HG03066 (cell line): ENCODE measurements at regions not wholly inside any gene's neighbourhood (a gene's known extent, or its start where the extent isn't known, plus 50 kb on each side); places are given as distances from the start of the nearest gene placed in this dataset.
"Not testable (repeated sequence)": the region's sequence is repeated elsewhere in the genome, so short reads cannot be mapped to it uniquely, and the experiment has no call there.

Experiments used
- ATAC-seq: cut with Tn5 transposase; IDR thresholded peaks from one replicate; pipeline ENCODE4 v1.9.1; 2021; ENCODE audit warnings: low read depth; ENCODE audit not compliant: unreplicated experiment

- no peak for ATAC-seq
Measured at GRCh38 chr2:191476901-191477300, 201.0 kb upstream of the NABP1 start.

GRCh38 chr2:191478799-191479679 is 198.9 kb upstream of the NABP1 start:
- no peak for ATAC-seq

GRCh38 chr2:191479680-191480023 is 198.3 kb upstream of the NABP1 start:
- no peak for ATAC-seq

GRCh38 chr2:191481305-191482070 is 196.4 kb upstream of the NABP1 start:
- no peak for ATAC-seq

- no peak for ATAC-seq
Measured at GRCh38 chr2:191483117-191483516, 194.8 kb upstream of the NABP1 start.

GRCh38 chr2:191486584-191487320 is 191.2 kb upstream of the NABP1 start:
- no peak for ATAC-seq

- ATAC-seq: no peak
Measured at GRCh38 chr2:191488135-191488534, 189.8 kb upstream of the NABP1 start.

- ATAC-seq: no peak
Measured at GRCh38 chr2:191489177-191489576, 188.8 kb upstream of the NABP1 start.

GRCh38 chr2:191496838-191497237 is 181.1 kb upstream of the NABP1 start:
- ATAC-seq: no peak

- no peak for ATAC-seq
Measured at GRCh38 chr2:191497822-191498221, 180.1 kb upstream of the NABP1 start.

GRCh38 chr2:191499050-191499449 is 178.9 kb upstream of the NABP1 start:
- ATAC-seq: no peak

GRCh38 chr2:191499874-191500565 is 177.9 kb upstream of the NABP1 start:
- no peak for ATAC-seq

- no peak for ATAC-seq
Measured at GRCh38 chr2:191500566-191500883, 177.4 kb upstream of the NABP1 start.

GRCh38 chr2:191500884-191501560 is 176.9 kb upstream of the NABP1 start:
- ATAC-seq: no peak

- ATAC-seq: no peak
Measured at GRCh38 chr2:191501561-191502168, 176.3 kb upstream of the NABP1 start.

GRCh38 chr2:191506515-191506914 is 171.4 kb upstream of the NABP1 start:
- no peak for ATAC-seq

- not testable (repeated sequence) for ATAC-seq
Measured at GRCh38 chr2:191507252-191507853, 170.6 kb upstream of the NABP1 start.

- no peak for ATAC-seq
Measured at GRCh38 chr2:191508738-191509137, 169.2 kb upstream of the NABP1 start.

- ATAC-seq: no peak
Measured at GRCh38 chr2:191512216-191512835, 165.6 kb upstream of the NABP1 start.
